BLaER1 (cell line): ENCODE measurements at regions not wholly inside any gene's neighbourhood (a gene's known extent, or its start where the extent isn't known, plus 50 kb on each side); places are given as distances from the start of the nearest gene placed in this dataset.

Experiments
- H3K27ac ChIP-seq: shearing (Covaris generic); formaldehyde crosslinking; 2 replicates; pipeline ENCODE4 v1.8.1; 2022
- H3K27me3 ChIP-seq: shearing (Covaris generic); formaldehyde crosslinking; 2 replicates; pipeline ENCODE4 v1.8.1; 2022
- H3K36me3 ChIP-seq: shearing (Covaris generic); formaldehyde crosslinking; 2 replicates; pipeline ENCODE4 v1.8.1; 2022
- H3K4me1 ChIP-seq: shearing (Covaris generic); formaldehyde crosslinking; 2 replicates; pipeline ENCODE4 v1.8.1; 2022
- H3K4me2 ChIP-seq: shearing (Covaris generic); formaldehyde crosslinking; 2 replicates; pipeline ENCODE4 v1.8.1; 2022
- H3K4me3 ChIP-seq: shearing (Covaris generic); formaldehyde crosslinking; 2 replicates; pipeline ENCODE4 v1.8.1; 2022
- H3K9ac ChIP-seq: shearing (Covaris generic); formaldehyde crosslinking; 2 replicates; pipeline ENCODE4 v1.8.1; 2022
- H3K9me3 ChIP-seq: shearing (Covaris generic); formaldehyde crosslinking; 2 replicates; pipeline ENCODE4 v1.8.1; 2022
- H4K20me1 ChIP-seq: shearing (Covaris generic); formaldehyde crosslinking; 2 replicates; pipeline ENCODE4 v1.8.1; 2022
- Cebpa-rat ChIP-seq: shearing (Covaris generic); IDR thresholded peaks from 2 replicates; pipeline ENCODE4 v1.8.1; 2022

DNA sequence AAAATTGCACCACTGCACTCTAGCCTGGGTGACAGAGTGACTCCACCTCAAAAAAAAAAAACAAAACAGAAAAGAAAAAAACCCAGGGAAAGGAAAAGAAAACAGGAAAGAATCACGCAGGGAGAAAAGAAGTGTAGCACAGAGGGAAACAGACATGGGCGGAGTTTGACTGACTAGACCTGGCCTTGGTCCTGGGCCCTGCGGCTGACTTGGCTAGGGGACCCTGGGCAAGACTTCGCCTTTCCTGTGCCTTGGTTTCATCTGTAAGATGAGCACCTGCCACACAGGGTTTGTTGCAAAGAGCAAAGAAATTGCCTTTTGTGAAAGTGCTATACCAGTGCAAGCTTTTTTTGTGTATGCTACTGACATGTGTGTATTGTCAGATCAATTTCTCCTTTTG, 71.3 kb upstream of the KCNG1 start:
- peaks cover 80% of the 10 kb centered on the region for H3K4me1 ChIP-seq
- no peaks in the 10 kb centered on the region for H3K27me3 ChIP-seq
- no peaks in the 10 kb centered on the region for H4K20me1 ChIP-seq
- H3K36me3 ChIP-seq, result no peaks in the 10 kb centered on the region
- H3K27ac ChIP-seq, result no peak overlapping the region
- TF ChIP-seq Cebpa-rat, result no peak
- H3K4me3 ChIP-seq, result no peak overlapping the region
- H3K9me3 ChIP-seq, result no peaks in the 10 kb centered on the region
- no peak overlapping the region for H3K9ac ChIP-seq
- no peak overlapping the region; the same call in 1 of the 2 replicates for H3K4me2 ChIP-seq

GRCh38 chr20:51093240-51093763, 70.4 kb upstream of the KCNG1 start:
- Histone ChIP-seq H3K27ac (no peak overlapping the region), H3K9ac (no peak overlapping the region), H3K4me1 (peaks cover 71% of the 10 kb centered on the region), H4K20me1 (no peaks in the 10 kb centered on the region), H3K36me3 (no peaks in the 10 kb centered on the region), H3K9me3 (no peaks in the 10 kb centered on the region), H3K4me3 (no peak overlapping the region), H3K27me3 (no peaks in the 10 kb centered on the region), H3K4me2 (peak overlapping the region; percentile 84)
- TF ChIP-seq Cebpa-rat, result no peak

- H3K4me3 ChIP-seq, result no peak overlapping the region
Measured at GRCh38 chr20:51092338-51092737, 69.4 kb upstream of the KCNG1 start.

GRCh38 chr20:51091406-51092195, 68.7 kb upstream of the KCNG1 start:
- Histone ChIP-seq H3K27ac (peak overlapping the region; percentile 45; the same call in 1 of the 2 replicates), H3K9me3 (no peaks in the 10 kb centered on the region), H4K20me1 (no peaks in the 10 kb centered on the region), H3K36me3 (no peaks in the 10 kb centered on the region), H3K4me1 (peaks cover 63% of the 10 kb centered on the region), H3K4me3 (0 out of 2 replicates have a peak overlapping the region, but pooled peaks have one; percentile 26), H3K4me2 (peak overlapping the region; percentile 84), H3K27me3 (no peaks in the 10 kb centered on the region), H3K9ac (peak overlapping the region; percentile 31; the same call in 1 of the 2 replicates)
- TF ChIP-seq Cebpa-rat, result no peak

More at GRCh38 chr20:51092338-51092737, 69.4 kb upstream of the KCNG1 start:
- Histone ChIP-seq H3K27me3 (no peaks in the 10 kb centered on the region), H3K9me3 (no peaks in the 10 kb centered on the region), H3K36me3 (no peaks in the 10 kb centered on the region), H3K9ac (no peak overlapping the region), H3K27ac (no peak overlapping the region; the same call in 1 of the 2 replicates), H4K20me1 (no peaks in the 10 kb centered on the region), H3K4me1 (peaks cover 70% of the 10 kb centered on the region), H3K4me2 (peak overlapping the region; percentile 84)
- no peak for TF ChIP-seq Cebpa-rat

GRCh38 chr20:51089840-51090239, 66.9 kb upstream of the KCNG1 start:
- H3K27ac ChIP-seq, result no peak overlapping the region
- H4K20me1 ChIP-seq, result no peaks in the 10 kb centered on the region

DNA sequence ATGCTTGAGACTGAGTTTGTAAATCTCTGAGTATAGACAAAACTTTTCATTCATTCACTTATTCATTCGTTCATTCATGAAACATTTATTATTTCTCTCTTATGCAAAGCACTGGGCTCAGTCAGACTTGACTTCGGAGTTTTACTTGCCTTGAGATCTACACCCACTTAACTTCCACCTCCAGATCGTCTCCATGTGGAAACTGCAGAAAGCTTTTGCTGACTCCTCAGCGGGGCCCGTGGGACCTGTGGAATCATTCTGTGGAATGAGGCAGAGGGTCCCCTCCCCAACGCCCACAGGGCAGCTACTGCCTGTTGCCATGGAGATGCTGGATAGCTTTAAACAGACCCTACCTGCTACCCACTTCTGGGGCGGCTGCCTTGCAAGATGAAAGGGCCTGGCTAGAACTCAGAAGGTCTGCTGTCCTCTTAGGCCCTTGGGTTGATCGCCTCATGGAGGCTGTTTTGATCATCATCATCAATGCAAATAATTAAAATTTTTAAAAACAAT, 66.4 kb upstream of the KCNG1 start:
- TF ChIP-seq Cebpa-rat, result no peak
- Histone ChIP-seq H3K27me3 (no peaks in the 10 kb centered on the region), H3K4me1 (peaks cover 46% of the 10 kb centered on the region), H3K4me2 (no peak overlapping the region), H3K4me3 (no peak overlapping the region), H3K27ac (no peak overlapping the region), H3K36me3 (no peaks in the 10 kb centered on the region), H4K20me1 (no peaks in the 10 kb centered on the region), H3K9ac (no peak overlapping the region), H3K9me3 (no peaks in the 10 kb centered on the region)

More at GRCh38 chr20:51089840-51090239, 66.9 kb upstream of the KCNG1 start:
- Histone ChIP-seq H3K9me3 (no peaks in the 10 kb centered on the region), H3K9ac (no peak overlapping the region), H3K27me3 (no peaks in the 10 kb centered on the region), H3K4me3 (no peak overlapping the region), H3K36me3 (no peaks in the 10 kb centered on the region), H3K4me2 (no peak overlapping the region), H3K4me1 (peaks cover 46% of the 10 kb centered on the region)
- no peak for TF ChIP-seq Cebpa-rat

- no peak overlapping the region for H3K4me3 ChIP-seq
- no peak overlapping the region for H3K4me2 ChIP-seq
- H3K36me3 ChIP-seq, result no peaks in the 10 kb centered on the region
- H3K4me1 ChIP-seq, result peaks cover 25% of the 10 kb centered on the region
- TF ChIP-seq Cebpa-rat, result no peak
- H3K9ac ChIP-seq, result no peak overlapping the region
- no peaks in the 10 kb centered on the region for H3K9me3 ChIP-seq
- H3K27ac ChIP-seq, result no peak overlapping the region
- H4K20me1 ChIP-seq, result no peaks in the 10 kb centered on the region
- no peaks in the 10 kb centered on the region for H3K27me3 ChIP-seq
Measured at GRCh38 chr20:51087266-51087665, 64.4 kb upstream of the KCNG1 start.

GRCh38 chr20:51085769-51086168, 62.9 kb upstream of the KCNG1 start:
- Histone ChIP-seq H3K4me1 (peaks cover 10% of the 10 kb centered on the region), H3K27me3 (no peaks in the 10 kb centered on the region), H3K4me2 (no peak overlapping the region), H3K4me3 (no peak overlapping the region), H4K20me1 (no peaks in the 10 kb centered on the region), H3K36me3 (no peaks in the 10 kb centered on the region), H3K9ac (no peak overlapping the region), H3K9me3 (no peaks in the 10 kb centered on the region), H3K27ac (no peak overlapping the region)
- no peak for TF ChIP-seq Cebpa-rat

GRCh38 chr20:51084593-51085377, 61.9 kb upstream of the KCNG1 start:
- no peak overlapping the region for H3K4me3 ChIP-seq
- no peaks in the 10 kb centered on the region for H4K20me1 ChIP-seq
- no peak for TF ChIP-seq Cebpa-rat
- no peaks in the 10 kb centered on the region for H3K9me3 ChIP-seq
- no peak overlapping the region for H3K27ac ChIP-seq
- no peaks in the 10 kb centered on the region for H3K27me3 ChIP-seq
- no peak overlapping the region for H3K4me2 ChIP-seq
- no peaks in the 10 kb centered on the region for H3K36me3 ChIP-seq
- peaks cover 9% of the 10 kb centered on the region for H3K4me1 ChIP-seq
- H3K9ac ChIP-seq, result no peak overlapping the region

DNA sequence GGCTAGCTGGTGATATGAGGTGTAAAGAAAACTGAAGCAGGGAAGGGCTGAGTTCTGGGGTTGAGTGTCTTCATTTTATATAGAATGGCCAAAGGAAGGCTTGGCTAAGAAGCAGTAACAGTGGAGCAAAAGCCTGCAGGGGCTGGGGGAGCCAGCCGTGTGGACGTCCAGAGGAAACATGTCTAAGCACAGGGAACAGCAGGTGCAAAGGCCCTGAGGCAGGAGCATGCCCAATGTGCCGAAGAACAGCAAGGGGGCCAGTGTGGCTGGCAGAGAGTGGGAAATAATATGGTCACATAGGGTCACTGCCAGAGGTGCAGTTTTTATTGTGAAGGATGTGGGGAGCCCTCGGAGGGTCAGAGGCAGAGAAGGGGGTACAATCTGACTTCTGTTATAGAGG, 60.5 kb upstream of the KCNG1 start:
- no peaks in the 10 kb centered on the region for H4K20me1 ChIP-seq
- no peak overlapping the region for H3K4me2 ChIP-seq
- H3K4me1 ChIP-seq, result peaks cover 15% of the 10 kb centered on the region
- no peaks in the 10 kb centered on the region for H3K36me3 ChIP-seq
- no peak overlapping the region for H3K27ac ChIP-seq
- H3K9ac ChIP-seq, result no peak overlapping the region
- no peaks in the 10 kb centered on the region for H3K27me3 ChIP-seq
- H3K4me3 ChIP-seq, result no peak overlapping the region
- no peak for TF ChIP-seq Cebpa-rat
- H3K9me3 ChIP-seq, result no peaks in the 10 kb centered on the region
